ENCODE measurements at regions not wholly inside any gene's neighbourhood (a gene's known extent, or its start where the extent isn't known, plus 50 kb on each side); places are given as distances from the start of the nearest gene placed in this dataset.

DNA sequence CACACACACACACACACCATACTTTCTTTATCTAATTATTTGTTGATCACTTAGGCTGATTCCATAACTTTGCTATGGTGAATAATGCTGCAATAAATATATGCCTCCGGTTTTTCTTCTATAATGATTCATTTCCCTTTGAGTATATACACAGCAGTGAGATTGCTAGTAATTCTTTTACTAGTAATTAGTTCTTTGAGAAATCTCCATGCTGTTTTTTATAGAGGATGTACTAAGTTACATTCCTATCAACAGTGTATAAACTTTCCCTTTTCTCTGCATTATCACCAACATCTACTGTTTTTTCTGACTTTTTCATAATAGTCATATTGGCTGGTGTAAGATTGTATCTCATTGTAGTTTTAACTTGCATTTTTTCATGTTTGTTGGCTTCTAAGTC lies 1405.1 kb downstream of the PCDH9 start:
- 80 to 86% methylated on average over 1 of the region's 1 CpG for WGBS, 2 donors
- no peaks in the 10 kb centered on the region for H3K4me1 ChIP-seq
- no peak for DNase-seq (ENCODE audit: low spot score in 2 of 2)
- no peaks in the 10 kb centered on the region for H3K9me3 ChIP-seq
- H3K36me3 ChIP-seq, result no peaks in the 10 kb centered on the region
- no peaks in the 10 kb centered on the region for H3K27me3 ChIP-seq
- H3K4me3 ChIP-seq, result no peak overlapping the region
- H3K27ac ChIP-seq, result no peak overlapping the region
- no peak for TF ChIP-seq EP300 (IDR thresholded peaks at IDR 0.05)
- no peak for TF ChIP-seq POLR2A (IDR thresholded peaks at IDR 0.05)
- no peak for TF ChIP-seq CTCF (IDR thresholded peaks at IDR 0.05)

DNA sequence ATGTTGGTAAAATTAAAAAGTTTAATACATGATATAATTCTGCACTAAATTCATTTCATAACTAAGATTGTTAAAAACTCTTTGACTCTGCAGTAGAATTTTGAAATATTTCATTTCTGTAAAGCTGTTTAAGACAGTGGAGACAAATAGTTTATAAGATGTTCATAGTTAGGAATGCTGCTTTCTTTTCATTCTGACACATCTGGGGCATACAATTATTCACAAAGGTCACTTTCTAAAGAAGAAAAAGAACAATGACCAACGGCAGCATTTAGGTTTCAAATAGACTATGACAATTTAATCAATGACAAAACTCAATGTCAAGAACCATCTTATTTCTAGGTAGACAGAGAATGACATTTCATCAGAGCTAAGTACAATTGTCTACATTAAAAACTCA lies 1422.1 kb downstream of the PCDH9 start:
- WGBS, 2 donors, result 23 to 31% methylated on average over 1 of the region's 1 CpG

DNA sequence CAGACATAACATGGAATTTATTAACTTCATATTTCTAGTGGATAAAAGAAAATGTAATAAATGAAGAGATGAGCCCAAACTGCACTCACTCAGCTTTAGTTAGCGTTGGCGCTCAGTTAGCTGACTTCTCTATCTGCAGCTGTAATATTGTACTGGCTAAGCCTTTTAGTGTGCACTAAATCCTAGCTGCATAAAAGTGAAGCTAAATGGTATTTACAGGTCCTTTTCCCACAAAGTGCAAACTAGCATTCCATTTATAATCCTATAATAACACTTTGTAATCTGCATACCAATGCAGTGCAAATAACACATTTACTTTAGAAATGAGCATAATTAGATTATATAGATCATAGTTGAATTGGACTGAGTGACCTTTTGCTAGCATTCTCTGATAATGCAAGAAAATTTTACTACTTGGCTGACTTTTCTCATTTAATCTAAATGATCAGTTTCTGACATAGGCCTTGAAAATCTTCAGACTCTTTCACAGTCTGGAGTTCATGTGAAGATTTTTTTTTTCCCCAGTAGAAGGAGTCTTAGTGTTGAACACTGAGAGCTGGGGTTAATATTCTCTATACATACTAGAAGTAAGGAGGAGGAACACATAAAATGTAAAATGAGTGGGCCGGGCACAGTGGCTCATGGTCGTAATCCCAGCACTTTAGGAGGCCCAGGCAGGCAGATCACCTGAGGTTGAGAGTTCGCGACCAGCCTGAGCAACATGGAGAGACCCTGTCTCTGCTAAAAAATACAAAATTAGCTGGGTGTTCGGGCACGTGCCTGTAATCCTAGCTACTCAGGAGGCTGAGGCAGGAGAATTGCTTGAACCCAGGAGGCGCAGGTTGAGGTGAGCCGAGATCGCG lies 1426.4 kb downstream of the PCDH9 start:
- WGBS, 2 donors, result 88 to 93% methylated on average over 12 of the region's 12 CpGs
- Histone ChIP-seq H3K9me3 (no peaks in the 10 kb centered on the region), H3K4me3 (no peak overlapping the region), H3K4me1 (no peaks in the 10 kb centered on the region), H3K36me3 (no peaks in the 10 kb centered on the region), H3K27me3 (no peaks in the 10 kb centered on the region), H3K27ac (no peak overlapping the region)
- no peak for TF ChIP-seq CTCF (IDR thresholded peaks at IDR 0.05)
- no peak for DNase-seq (ENCODE audit: low spot score in 2 of 2)

More for the DNA sequence above, 1422.1 kb downstream of the PCDH9 start:
- Histone ChIP-seq H3K4me1 (no peaks in the 10 kb centered on the region), H3K9me3 (no peaks in the 10 kb centered on the region), H3K36me3 (no peaks in the 10 kb centered on the region), H3K4me3 (no peak overlapping the region), H3K27ac (no peak overlapping the region), H3K27me3 (no peaks in the 10 kb centered on the region)
- no peak for TF ChIP-seq CTCF (IDR thresholded peaks at IDR 0.05)
- no peak for TF ChIP-seq EP300 (IDR thresholded peaks at IDR 0.05)
- no peak for TF ChIP-seq POLR2A (IDR thresholded peaks at IDR 0.05)
- no peak for DNase-seq (ENCODE audit: low spot score in 2 of 2)

DNA sequence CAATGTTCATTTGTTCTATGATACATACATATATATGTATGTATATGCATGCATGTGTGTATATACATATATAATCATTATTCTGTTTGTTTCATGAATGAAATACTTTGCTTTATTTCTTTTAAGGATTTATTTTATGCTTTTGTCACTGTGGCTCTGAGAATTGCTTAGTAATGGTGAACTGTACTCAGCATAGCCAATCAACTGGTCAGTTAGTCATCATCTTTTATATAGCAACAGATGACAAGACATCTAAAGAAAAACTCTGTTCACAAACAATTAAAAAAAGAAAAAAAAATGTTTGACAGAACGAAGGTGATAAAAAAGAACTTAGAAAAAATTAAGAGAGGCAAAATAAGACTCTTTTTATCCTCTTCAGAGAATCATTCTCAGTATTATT lies 1440.3 kb downstream of the PCDH9 start:
- Histone ChIP-seq H3K36me3 (no peaks in the 10 kb centered on the region), H3K4me1 (no peaks in the 10 kb centered on the region), H3K4me3 (no peak overlapping the region), H3K27ac (no peak overlapping the region), H3K9me3 (no peaks in the 10 kb centered on the region), H3K27me3 (no peaks in the 10 kb centered on the region)
- no peak for TF ChIP-seq EP300 (IDR thresholded peaks at IDR 0.05)
- no peak for TF ChIP-seq CTCF (IDR thresholded peaks at IDR 0.05)
- no peak for TF ChIP-seq POLR2A (IDR thresholded peaks at IDR 0.05)
- 0 to 21% methylated on average over 1 of the region's 1 CpG for WGBS, 2 donors
- no peak for DNase-seq (ENCODE audit: low spot score in 2 of 2)

- H3K27me3 ChIP-seq, result no peaks in the 10 kb centered on the region
- no peaks in the 10 kb centered on the region for H3K36me3 ChIP-seq
- DNase-seq (ENCODE audit: low spot score in 2 of 2), result no peak
Measured at GRCh38 chr13:65787082-65787481, 1443.1 kb downstream of the PCDH9 start.

More at GRCh38 chr13:65787082-65787481, 1443.1 kb downstream of the PCDH9 start:
- H3K27ac ChIP-seq, result no peak overlapping the region
- H3K4me3 ChIP-seq, result no peak overlapping the region
- TF ChIP-seq POLR2A (IDR thresholded peaks at IDR 0.05) (no peak), CTCF (IDR thresholded peaks at IDR 0.05) (no peak), EP300 (IDR thresholded peaks at IDR 0.05) (no peak)
- H3K4me1 ChIP-seq, result no peaks in the 10 kb centered on the region
- H3K9me3 ChIP-seq, result no peaks in the 10 kb centered on the region
- 95% methylated on average over 3 of the region's 3 CpGs for WGBS, 2 donors
